CD4-positive, alpha-beta memory T cell (primary cell): ENCODE measurements at regions not wholly inside any gene's neighbourhood (a gene's known extent, or its start where the extent isn't known, plus 50 kb on each side); places are given as distances from the start of the nearest gene placed in this dataset.

ENCODE experiments used
- CTCF ChIA-PET: fragments of 350-600 bp; sonication (Branson Sonifier 250); formaldehyde crosslinking; loops from one replicate; lab custom pipeline; 2021; ENCODE audit warnings: inconsistent platforms; ENCODE audit not compliant: partially characterized antibody; lab: Charles Lee
- POLR2A ChIA-PET: fragments of 350-600 bp; sonication (Branson Sonifier 250); formaldehyde crosslinking; loops from one replicate; lab custom pipeline; 2021; ENCODE audit not compliant: partially characterized antibody; lab: Charles Lee
- DNase-seq, 5 donors: peaks; one replicate each; pipeline versions ENCODE4 v3.0.0 to v3.0.0-alpha.2; 2020 to 2022; ENCODE audit warnings: mixed read lengths in 1 of 5
- H3K27ac ChIP-seq: one replicate; pipeline ENCODE4 v1.7.0; 2013; ENCODE audit warnings: low read depth, low read length
- H3K27me3 ChIP-seq: 2 replicates; pipeline ENCODE4 v1.7.0; 2013; ENCODE audit warnings: mild to moderate bottlenecking, low read length, moderate library complexity; ENCODE audit not compliant: insufficient read depth
- H3K36me3 ChIP-seq: 2 replicates; pipeline ENCODE4 v1.7.0; 2013; ENCODE audit warnings: mild to moderate bottlenecking, low read length, moderate library complexity; ENCODE audit not compliant: insufficient read depth
- H3K4me1 ChIP-seq: 2 replicates; pipeline ENCODE4 v1.7.0; 2013; ENCODE audit warnings: mild to moderate bottlenecking, low read length, moderate library complexity; ENCODE audit not compliant: insufficient read depth
- H3K4me3 ChIP-seq, 2 donors: one replicate each; pipeline ENCODE4 v1.7.0; 2013; ENCODE audit warnings: low read length in 2 of 2, mild to moderate bottlenecking in 1 of 2
- H3K9me3 ChIP-seq, 2 donors: one replicate each; pipeline ENCODE4 v1.7.0; 2013; ENCODE audit warnings: low read length in 2 of 2, control low read depth in 1 of 2; ENCODE audit not compliant: control insufficient read depth in 1 of 2
- H3K27ac Mint-ChIP-seq, 7 donors: one replicate each; pipeline ENCODE4 v1.8.0; 2020 to 2021; ENCODE audit warnings: mixed read lengths in 7 of 7, mild to moderate bottlenecking in 6 of 7, inconsistent platforms in 3 of 7, moderate library complexity in 3 of 7
- H3K27me3 Mint-ChIP-seq, 2 donors: one replicate each; pipeline ENCODE4 v1.8.0; 2020 to 2021; ENCODE audit warnings: mixed read lengths in 2 of 2
- H3K36me3 Mint-ChIP-seq, 2 donors: one replicate each; pipeline ENCODE4 v1.8.0; 2020 to 2021; ENCODE audit warnings: mixed read lengths in 2 of 2, inconsistent platforms in 1 of 2, mild to moderate bottlenecking in 1 of 2
- H3K4me1 Mint-ChIP-seq, 4 donors: one replicate each; pipeline ENCODE4 v1.8.0; 2020 to 2021; ENCODE audit warnings: mixed read lengths in 4 of 4, mild to moderate bottlenecking in 1 of 4
- H3K4me3 Mint-ChIP-seq, 8 donors: one replicate each; pipeline ENCODE4 v1.8.0; 2020 to 2021; ENCODE audit warnings: mixed read lengths in 8 of 8, mild to moderate bottlenecking in 7 of 8, moderate library complexity in 6 of 8, inconsistent platforms in 3 of 8
- H3K9me3 Mint-ChIP-seq, 8 donors: one replicate each; pipeline ENCODE4 v1.8.0; 2020 to 2021; ENCODE audit warnings: mixed read lengths in 8 of 8, mild to moderate bottlenecking in 5 of 8, inconsistent platforms in 3 of 8, moderate library complexity in 1 of 8
- intact Hi-C: fragments of 100-400 bp; cut with micrococcal nuclease; formaldehyde crosslinking; loops from one replicate; pipeline ENCODE4 v1.15.1; 2023

DNA sequence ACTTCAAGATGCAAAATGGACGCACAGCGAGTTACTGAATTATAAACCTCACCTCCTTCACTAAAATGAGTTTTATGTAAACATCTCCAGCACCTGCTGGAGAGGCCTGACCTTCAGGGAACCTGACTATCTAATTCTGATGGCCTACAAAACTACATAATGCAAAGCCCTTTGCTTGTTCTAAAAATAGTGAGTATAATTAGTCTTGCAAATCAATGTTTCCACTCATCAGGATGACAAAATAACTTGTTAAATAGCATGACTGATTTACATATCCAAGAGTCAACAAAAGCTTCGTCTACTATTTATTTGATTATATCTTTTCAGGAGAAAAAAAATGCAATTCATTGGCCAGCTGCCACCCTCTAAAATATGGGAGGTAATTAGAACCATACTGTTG lies 326.3 kb upstream of the MC4R start:
- Histone ChIP-seq H3K36me3 (no peaks in the 10 kb centered on the region), H3K27me3 (no peaks in the 10 kb centered on the region), H3K27ac (no peak overlapping the region), H3K9me3 (no peaks in the 10 kb centered on the region), H3K4me3 (no peak overlapping the region), H3K4me1 (no peaks in the 10 kb centered on the region)
- no peaks in the 10 kb centered on the region for H3K4me1 Mint-ChIP-seq
- CTCF ChIA-PET, result no interaction called here
- no peaks in the 10 kb centered on the region for H3K36me3 Mint-ChIP-seq
- intact Hi-C loops, result no loop called here
- no peak for DNase-seq
- peaks cover 0 to 16% (median 4%) of the 10 kb centered on the region in 8 donors for H3K9me3 Mint-ChIP-seq
- POLR2A ChIA-PET, result no interaction called here
- no peak overlapping the region for H3K27ac Mint-ChIP-seq
- H3K27me3 Mint-ChIP-seq, result no peaks in the 10 kb centered on the region
- H3K4me3 Mint-ChIP-seq, result no peak overlapping the region

DNA sequence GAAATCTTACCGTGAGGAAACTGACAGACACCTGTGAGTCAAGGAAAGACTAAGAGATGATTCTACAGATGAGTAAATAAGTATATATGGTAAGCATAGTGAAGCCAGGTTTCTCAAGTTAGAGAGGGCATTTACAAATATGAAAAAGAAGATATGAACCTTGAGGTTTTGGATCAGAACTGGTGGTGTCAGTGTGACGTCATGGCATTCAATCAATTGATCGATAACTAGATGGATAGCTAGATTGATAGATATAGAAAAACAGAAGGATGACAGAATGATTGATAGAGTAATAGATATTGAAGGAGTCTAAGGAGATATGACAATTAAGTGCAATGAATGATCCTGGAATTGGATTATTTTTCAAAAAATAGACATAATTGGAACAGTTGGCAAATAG lies 350.2 kb upstream of the MC4R start:
- H3K27ac ChIP-seq, result no peak overlapping the region
- DNase-seq, result no peak
- Mint-ChIP-seq H3K9me3 (peaks cover 0 to 20% (median 7%) of the 10 kb centered on the region in 8 donors), H3K4me1 (no peaks in the 10 kb centered on the region), H3K36me3 (no peaks in the 10 kb centered on the region), H3K27me3 (no peaks in the 10 kb centered on the region), H3K4me3 (no peak overlapping the region), H3K27ac (no peak overlapping the region)
- ChIA-PET CTCF (no interaction called here), POLR2A (no interaction called here)
- H3K9me3 ChIP-seq, result no peaks in the 10 kb centered on the region
- no peaks in the 10 kb centered on the region for H3K4me1 ChIP-seq
- no peak overlapping the region for H3K4me3 ChIP-seq
- no peaks in the 10 kb centered on the region for H3K36me3 ChIP-seq
- intact Hi-C loops, result no loop called here
- H3K27me3 ChIP-seq, result no peaks in the 10 kb centered on the region

DNA sequence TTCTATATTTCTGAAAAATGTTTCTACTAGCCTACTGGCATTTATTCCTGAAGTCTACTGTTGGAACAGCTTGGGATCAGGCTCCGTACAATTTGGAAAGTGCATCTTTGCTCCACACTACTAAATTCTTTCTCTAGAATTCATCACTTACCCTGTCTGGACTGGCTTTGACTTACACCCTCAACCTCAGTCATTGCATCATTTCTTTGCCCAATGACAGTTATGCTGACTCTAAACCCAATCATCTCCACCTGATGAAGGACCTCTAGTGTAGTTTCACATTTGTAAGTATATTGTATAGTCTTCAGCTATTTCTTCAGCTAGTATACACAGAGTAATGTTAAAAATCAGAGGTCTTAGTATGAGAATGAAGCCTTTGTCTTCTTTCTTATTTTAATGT lies 359.6 kb upstream of the MC4R start:
- no peak overlapping the region for H3K27ac ChIP-seq
- no peaks in the 10 kb centered on the region for H3K36me3 ChIP-seq
- H3K4me3 ChIP-seq, result no peak overlapping the region
- peaks cover 0 to 12% (median 3%) of the 10 kb centered on the region in 8 donors for H3K9me3 Mint-ChIP-seq
- H3K36me3 Mint-ChIP-seq, result no peaks in the 10 kb centered on the region
- H3K4me3 Mint-ChIP-seq, result no peak overlapping the region
- ChIA-PET CTCF (no interaction called here), POLR2A (no interaction called here)
- intact Hi-C loops, result no loop called here
- H3K9me3 ChIP-seq, result no peaks in the 10 kb centered on the region
- H3K4me1 Mint-ChIP-seq, result no peaks in the 10 kb centered on the region
- no peaks in the 10 kb centered on the region for H3K27me3 Mint-ChIP-seq
- DNase-seq, result no peak
- no peaks in the 10 kb centered on the region for H3K27me3 ChIP-seq
- H3K27ac Mint-ChIP-seq, result no peak overlapping the region
- H3K4me1 ChIP-seq, result no peaks in the 10 kb centered on the region

DNA sequence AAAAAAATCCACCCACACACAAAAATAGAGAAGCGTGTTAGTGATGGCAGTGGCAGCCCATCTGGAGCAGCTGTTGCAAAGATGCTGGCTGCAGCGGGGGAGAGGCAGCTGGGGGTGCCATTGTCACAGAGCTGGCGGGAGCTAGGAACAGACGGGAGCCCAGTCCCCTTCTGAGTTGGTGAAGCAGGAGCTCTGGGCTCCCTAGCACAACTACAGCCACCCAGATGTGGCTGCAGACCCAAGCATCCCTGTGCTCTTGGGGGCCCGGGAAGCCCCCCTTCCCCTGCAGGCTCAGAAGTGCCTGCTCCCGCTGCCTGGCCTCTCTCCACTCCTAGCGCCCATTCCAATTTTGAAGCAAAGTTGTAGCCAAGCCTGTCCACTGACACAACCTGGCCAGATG lies 366.6 kb upstream of the MC4R start:
- intact Hi-C loops, result no loop called here
- CTCF ChIA-PET, result no interaction called here

DNA sequence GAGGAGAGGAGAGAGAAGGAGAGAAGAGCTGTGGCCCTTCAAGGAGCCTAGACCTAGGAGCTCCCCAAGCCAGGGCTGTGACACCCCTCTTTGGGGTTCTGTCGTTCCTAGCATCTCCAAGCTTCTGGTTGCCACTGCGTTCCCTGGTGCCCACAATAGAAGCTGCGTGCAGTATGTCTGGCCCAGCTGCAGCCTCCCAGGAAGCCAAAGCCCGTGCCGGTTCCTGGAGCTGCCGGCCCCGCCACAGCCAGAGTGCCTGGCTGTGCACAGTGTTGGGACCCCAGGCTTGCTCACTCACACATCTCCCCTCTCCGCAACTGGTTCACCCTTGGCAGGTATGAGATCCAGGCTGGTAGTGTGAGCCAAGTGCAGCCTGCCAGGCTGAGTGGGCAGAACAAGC lies 367.7 kb upstream of the MC4R start:
- H3K27me3 Mint-ChIP-seq, result no peaks in the 10 kb centered on the region
- H3K27ac ChIP-seq, result no peak overlapping the region
- no peak overlapping the region for H3K4me3 ChIP-seq
- intact Hi-C loops, result no loop called here
- POLR2A ChIA-PET, result no interaction called here
- H3K9me3 ChIP-seq, result no peaks in the 10 kb centered on the region
- CTCF ChIA-PET, result no interaction called here
- no peaks in the 10 kb centered on the region for H3K36me3 Mint-ChIP-seq
- DNase-seq, result no peak
- no peaks in the 10 kb centered on the region for H3K27me3 ChIP-seq
- H3K36me3 ChIP-seq, result no peaks in the 10 kb centered on the region
- no peaks in the 10 kb centered on the region for H3K4me1 Mint-ChIP-seq
- peaks cover 0 to 9% (median 0%) of the 10 kb centered on the region in 8 donors for H3K9me3 Mint-ChIP-seq
- H3K27ac Mint-ChIP-seq, result no peak overlapping the region
- H3K4me3 Mint-ChIP-seq, result no peak overlapping the region
- no peaks in the 10 kb centered on the region for H3K4me1 ChIP-seq

More for the DNA sequence above, 366.6 kb upstream of the MC4R start:
- H3K4me3 Mint-ChIP-seq, result no peak overlapping the region
- H3K27ac ChIP-seq, result no peak overlapping the region
- POLR2A ChIA-PET, result no interaction called here
- no peaks in the 10 kb centered on the region for H3K36me3 Mint-ChIP-seq
- H3K27me3 Mint-ChIP-seq, result no peaks in the 10 kb centered on the region
- H3K27ac Mint-ChIP-seq, result no peak overlapping the region
- peaks cover 0 to 9% (median 0%) of the 10 kb centered on the region in 8 donors for H3K9me3 Mint-ChIP-seq
- H3K4me3 ChIP-seq, result no peak overlapping the region
- no peaks in the 10 kb centered on the region for H3K27me3 ChIP-seq
- DNase-seq, result no peak
- no peaks in the 10 kb centered on the region for H3K36me3 ChIP-seq
- H3K4me1 Mint-ChIP-seq, result no peaks in the 10 kb centered on the region
- H3K9me3 ChIP-seq, result no peaks in the 10 kb centered on the region
- H3K4me1 ChIP-seq, result no peaks in the 10 kb centered on the region

DNA sequence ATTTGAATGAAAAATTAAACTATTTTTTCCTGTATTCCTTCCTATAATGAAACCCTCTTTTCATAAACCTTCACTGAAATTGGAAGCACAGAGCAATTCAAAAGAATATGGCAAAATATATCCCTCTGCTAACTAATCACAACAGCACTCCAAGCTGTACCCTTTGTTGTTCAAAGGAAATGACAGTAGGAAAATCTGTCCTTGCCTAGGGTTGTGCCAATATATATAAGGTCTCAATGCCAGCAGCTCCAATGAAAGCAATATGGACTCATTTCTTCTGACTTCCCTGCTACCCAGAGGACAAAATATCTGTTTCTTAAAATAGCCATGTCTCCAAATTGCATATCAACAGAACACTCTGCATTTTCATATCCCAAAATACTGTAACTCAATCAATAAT lies 373.9 kb upstream of the MC4R start:
- no peaks in the 10 kb centered on the region for H3K4me1 Mint-ChIP-seq
- no peak overlapping the region for H3K4me3 ChIP-seq
- H3K36me3 Mint-ChIP-seq, result no peaks in the 10 kb centered on the region
- H3K4me3 Mint-ChIP-seq, result no peak overlapping the region
- peaks cover 0 to 5% (median 0%) of the 10 kb centered on the region in 8 donors for H3K9me3 Mint-ChIP-seq
- no peak for DNase-seq
- CTCF ChIA-PET, result no interaction called here
- POLR2A ChIA-PET, result no interaction called here
- no peak overlapping the region for H3K27ac Mint-ChIP-seq
- H3K9me3 ChIP-seq, result no peaks in the 10 kb centered on the region
- intact Hi-C loops, result no loop called here
- no peaks in the 10 kb centered on the region for H3K36me3 ChIP-seq
- no peaks in the 10 kb centered on the region for H3K27me3 Mint-ChIP-seq
- H3K4me1 ChIP-seq, result no peaks in the 10 kb centered on the region
- H3K27me3 ChIP-seq, result no peaks in the 10 kb centered on the region
- no peak overlapping the region for H3K27ac ChIP-seq

DNA sequence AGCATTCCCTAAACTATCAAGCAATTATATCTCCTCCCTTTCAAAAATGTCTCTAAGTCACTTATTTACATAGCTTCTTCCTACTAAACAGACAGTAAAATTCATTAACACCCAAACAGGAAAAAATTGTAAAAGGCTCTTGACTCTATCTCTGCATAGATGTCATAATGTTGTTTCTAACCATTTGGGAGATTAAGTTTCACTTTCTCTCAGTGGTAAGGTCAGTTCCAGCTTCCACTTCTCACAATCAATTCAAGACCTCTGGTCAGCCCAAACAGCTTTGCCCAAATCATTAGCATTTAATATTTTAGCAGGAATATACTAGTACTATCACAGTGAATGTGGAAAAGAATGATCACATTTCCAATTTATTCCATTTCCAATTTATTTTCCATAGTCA lies 374.3 kb upstream of the MC4R start:
- ChIA-PET POLR2A (no interaction called here), CTCF (no interaction called here)
- Histone ChIP-seq H3K27me3 (no peaks in the 10 kb centered on the region), H3K9me3 (no peaks in the 10 kb centered on the region), H3K36me3 (no peaks in the 10 kb centered on the region), H3K4me3 (no peak overlapping the region), H3K4me1 (no peaks in the 10 kb centered on the region), H3K27ac (no peak overlapping the region)
- Mint-ChIP-seq H3K9me3 (peaks cover 0 to 5% (median 0%) of the 10 kb centered on the region in 8 donors), H3K27me3 (no peaks in the 10 kb centered on the region), H3K4me3 (no peak overlapping the region), H3K4me1 (no peaks in the 10 kb centered on the region), H3K27ac (no peak overlapping the region), H3K36me3 (no peaks in the 10 kb centered on the region)
- intact Hi-C loops, result no loop called here
- DNase-seq, result no peak

DNA sequence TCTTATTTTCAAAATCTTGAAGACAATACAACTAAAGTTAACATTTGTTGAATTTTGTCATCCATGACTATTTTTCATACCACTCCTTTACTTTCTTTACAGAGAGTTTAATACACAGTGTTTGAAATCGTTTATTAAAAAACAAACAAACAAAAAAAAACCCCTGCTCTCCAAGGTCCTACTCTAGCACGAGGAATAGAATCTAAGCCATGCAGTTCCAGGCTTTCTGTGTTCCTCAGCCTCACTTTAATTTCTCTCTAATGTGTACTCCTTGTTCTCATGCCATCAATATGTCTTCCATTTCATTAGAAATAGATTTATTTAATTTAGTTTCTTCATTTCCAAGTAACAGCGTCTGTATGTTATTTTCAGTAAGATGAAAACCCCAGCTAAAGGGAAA lies 381.2 kb upstream of the MC4R start:
- ChIA-PET POLR2A (no interaction called here), CTCF (no interaction called here)
- no peaks in the 10 kb centered on the region for H3K4me1 ChIP-seq
- no peak overlapping the region for H3K4me3 ChIP-seq
- no peaks in the 10 kb centered on the region for H3K27me3 ChIP-seq
- no peaks in the 10 kb centered on the region for H3K9me3 ChIP-seq
- Mint-ChIP-seq H3K27me3 (no peaks in the 10 kb centered on the region), H3K27ac (no peak overlapping the region), H3K4me3 (no peak overlapping the region), H3K36me3 (no peaks in the 10 kb centered on the region), H3K9me3 (peaks cover 0 to 6% (median 0%) of the 10 kb centered on the region in 8 donors), H3K4me1 (no peaks in the 10 kb centered on the region)
- no peak overlapping the region for H3K27ac ChIP-seq
- H3K36me3 ChIP-seq, result no peaks in the 10 kb centered on the region
- intact Hi-C loops, result no loop called here
- no peak for DNase-seq
